Activated CD4-positive, alpha-beta T cell treated with anti-CD3 and anti-CD28 coated beads for 36 hours (primary cell): ENCODE measurements at regions not wholly inside any gene's neighbourhood (a gene's known extent, or its start where the extent isn't known, plus 50 kb on each side); places are given as distances from the start of the nearest gene placed in this dataset.

Source experiments
- ATAC-seq: fragments of 200-7000 bp; cut with Tn5 transposase; one replicate; pipeline ENCODE4 v1.10.0; 2021; ENCODE audit warnings: mild to moderate bottlenecking, moderate library complexity
- CTCF ChIA-PET: fragments of 350-600 bp; sonication (Branson Sonifier 250); formaldehyde crosslinking; loops from one replicate; lab custom pipeline; 2021; ENCODE audit warnings: antibody characterized with exemption; lab: Charles Lee
- POLR2A ChIA-PET: fragments of 350-600 bp; sonication (Branson Sonifier 250); formaldehyde crosslinking; loops from one replicate; lab custom pipeline; 2021; ENCODE audit warnings: antibody characterized with exemption, inconsistent platforms; lab: Charles Lee
- DNase-seq: peaks from one replicate; pipeline ENCODE4 v3.0.0-alpha.2; 2020
- H3K27ac Mint-ChIP-seq: one replicate; pipeline ENCODE4 v1.8.0; 2021; ENCODE audit warnings: mixed read lengths
- H3K27me3 Mint-ChIP-seq: one replicate; pipeline ENCODE4 v1.8.0; 2021; ENCODE audit warnings: mixed read lengths
- H3K36me3 Mint-ChIP-seq: one replicate; pipeline ENCODE4 v1.8.0; 2021; ENCODE audit warnings: low read depth, mixed read lengths
- H3K4me1 Mint-ChIP-seq: one replicate; pipeline ENCODE4 v1.8.0; 2021; ENCODE audit warnings: mixed read lengths
- H3K4me3 Mint-ChIP-seq: one replicate; pipeline ENCODE4 v1.8.0; 2021; ENCODE audit warnings: mild to moderate bottlenecking, moderate library complexity, mixed read lengths
- H3K9me3 Mint-ChIP-seq: one replicate; pipeline ENCODE4 v1.8.0; 2021; ENCODE audit warnings: low read depth, mixed read lengths
- intact Hi-C, 2 experiments: fragments of 100-400 bp; cut with DNase I in 1 of 2; cut with micrococcal nuclease in 1 of 2; formaldehyde crosslinking; loops; one replicate each; pipeline versions ENCODE4 v1.14.2 to v1.15.1; 2022 to 2024; cut with DNase I, micrococcal nuclease

- CTCF ChIA-PET: no interaction called here
- POLR2A ChIA-PET: no interaction called here
- no peak for ATAC-seq
- H3K27me3 Mint-ChIP-seq: no peaks in the 10 kb centered on the region
- no peak overlapping the region for H3K27ac Mint-ChIP-seq
- no peaks in the 10 kb centered on the region for H3K4me1 Mint-ChIP-seq
- peaks cover under 1% of the 10 kb centered on the region for H3K9me3 Mint-ChIP-seq
- no peak for DNase-seq
- H3K4me3 Mint-ChIP-seq: no peak overlapping the region
- H3K36me3 Mint-ChIP-seq: no peaks in the 10 kb centered on the region
- intact Hi-C loops: no loop called here
Observed at GRCh38 chrX:34716302-34716701, 59.2 kb upstream of the TMEM47 start.

DNA sequence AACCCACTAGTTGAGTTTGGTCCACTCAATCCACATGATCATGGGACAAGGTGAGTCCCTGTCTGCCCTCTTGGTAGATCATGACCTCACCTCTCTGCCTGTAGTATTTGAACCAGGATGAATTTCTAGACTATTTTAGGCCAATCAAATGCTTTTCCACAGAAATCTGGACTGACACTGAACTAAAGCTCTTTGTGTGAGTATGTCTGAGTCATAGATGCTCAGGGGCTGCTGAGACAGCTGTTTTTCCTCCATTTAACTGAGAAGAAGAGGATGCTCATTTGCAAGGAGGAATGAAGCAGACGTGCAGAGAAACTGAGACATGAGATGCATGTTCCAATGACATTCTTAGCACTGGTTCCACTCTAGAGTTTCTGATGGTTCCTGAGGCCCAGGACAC is 77.3 kb upstream of the TMEM47 start:
- POLR2A ChIA-PET: no interaction called here
- no peak overlapping the region for H3K4me3 Mint-ChIP-seq

DNA sequence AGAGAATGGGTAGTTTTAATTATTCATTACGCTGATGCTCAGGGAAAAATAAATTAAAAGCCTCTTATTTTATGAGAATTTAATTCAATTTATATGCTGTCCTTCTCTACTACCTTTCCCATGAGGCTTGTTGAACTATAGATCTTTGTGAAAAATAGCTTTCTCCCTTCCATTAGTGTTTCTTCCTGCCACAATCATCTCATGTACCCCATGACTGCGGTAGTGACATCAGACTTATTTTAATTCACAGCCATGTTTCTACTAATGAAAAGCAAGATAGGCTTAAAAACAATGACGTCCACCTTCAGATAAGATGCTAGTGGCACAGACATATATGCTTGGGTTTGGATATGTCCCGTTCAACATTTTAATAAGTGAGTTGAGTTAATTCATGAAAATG is 87.4 kb upstream of the TMEM47 start:
- no peaks in the 10 kb centered on the region for H3K36me3 Mint-ChIP-seq

More for the DNA sequence above, 77.3 kb upstream of the TMEM47 start:
- no peaks in the 10 kb centered on the region for H3K27me3 Mint-ChIP-seq
- ATAC-seq (no peak), DNase-seq (no peak)
- intact Hi-C loops: no loop called here
- CTCF ChIA-PET: no interaction called here
- H3K36me3 Mint-ChIP-seq: no peaks in the 10 kb centered on the region
- no peaks in the 10 kb centered on the region for H3K4me1 Mint-ChIP-seq
- no peak overlapping the region for H3K27ac Mint-ChIP-seq
- H3K9me3 Mint-ChIP-seq: no peaks in the 10 kb centered on the region

DNA sequence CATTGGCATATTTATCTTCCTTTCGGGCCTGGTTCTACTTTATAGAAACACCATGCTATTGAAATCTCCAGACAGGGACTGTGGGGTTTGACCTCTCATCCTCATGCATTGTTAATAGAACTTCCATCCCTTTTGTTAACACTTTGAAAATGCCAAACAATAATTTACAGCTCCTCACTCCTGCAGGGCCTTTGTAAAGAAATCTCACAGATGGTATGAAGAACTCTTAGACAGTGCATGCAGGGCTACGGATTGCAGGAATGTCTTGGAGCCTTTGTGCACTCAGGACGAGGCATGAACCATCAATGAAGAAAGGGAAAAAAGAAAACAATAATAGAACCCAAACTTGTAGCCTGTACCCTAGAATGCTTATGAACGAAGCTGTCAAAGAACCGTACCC is 92.8 kb upstream of the TMEM47 start:
- Mint-ChIP-seq H3K36me3 (no peaks in the 10 kb centered on the region), H3K4me1 (no peaks in the 10 kb centered on the region), H3K27ac (no peak overlapping the region), H3K4me3 (no peak overlapping the region), H3K9me3 (peaks cover 2% of the 10 kb centered on the region), H3K27me3 (no peaks in the 10 kb centered on the region)
- DNase-seq (no peak), ATAC-seq (no peak)
- ChIA-PET POLR2A (no interaction called here), CTCF (no interaction called here)
- intact Hi-C loops: loop anchor here in 1 of 2 experiments (5.0 kb wide), 1 partner anchor 417 kb away; no protein-coding TSS in a partner anchor

More for the DNA sequence above, 87.4 kb upstream of the TMEM47 start:
- POLR2A ChIA-PET: no interaction called here
- Mint-ChIP-seq H3K4me3 (no peak overlapping the region), H3K9me3 (peaks cover 2% of the 10 kb centered on the region), H3K27ac (no peak overlapping the region), H3K27me3 (no peaks in the 10 kb centered on the region), H3K4me1 (no peaks in the 10 kb centered on the region)
- DNase-seq (no peak), ATAC-seq (no peak)
- intact Hi-C loops: no loop called here
- CTCF ChIA-PET: no interaction called here

DNA sequence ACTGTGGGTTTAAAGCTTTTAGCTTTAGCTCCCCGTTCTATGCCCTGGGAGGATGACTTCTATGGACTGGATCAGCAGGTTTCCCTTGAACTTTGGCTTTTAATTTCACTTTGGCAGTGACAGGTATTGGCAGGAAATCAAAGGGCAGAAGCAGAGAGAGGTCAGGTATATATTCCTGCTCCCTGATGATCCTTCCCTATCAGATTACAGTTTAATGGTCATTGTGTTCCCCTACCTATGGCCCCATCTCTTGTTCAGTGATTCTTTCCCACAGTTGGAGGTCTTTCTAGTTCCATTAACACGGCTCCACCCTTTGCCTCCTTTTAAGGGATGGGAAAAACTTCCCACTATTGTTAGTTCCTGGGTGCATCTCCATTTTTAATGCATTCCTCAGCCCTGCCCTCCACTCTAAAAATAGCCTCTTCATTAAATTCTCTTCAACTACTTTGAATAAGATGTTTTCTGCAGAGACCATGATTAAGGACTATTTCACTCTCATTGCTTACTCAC is 107.8 kb upstream of the TMEM47 start:
- CTCF ChIA-PET: no interaction called here
- H3K27me3 Mint-ChIP-seq: no peaks in the 10 kb centered on the region
- H3K4me3 Mint-ChIP-seq: no peak overlapping the region
- H3K27ac Mint-ChIP-seq: no peak overlapping the region
- intact Hi-C loops: no loop called here
- no peaks in the 10 kb centered on the region for H3K4me1 Mint-ChIP-seq
- DNase-seq (no peak), ATAC-seq (no peak)
- H3K36me3 Mint-ChIP-seq: no peaks in the 10 kb centered on the region
- H3K9me3 Mint-ChIP-seq: peaks cover 2% of the 10 kb centered on the region
- POLR2A ChIA-PET: no interaction called here

- intact Hi-C loops: no loop called here
- Mint-ChIP-seq H3K36me3 (no peaks in the 10 kb centered on the region), H3K9me3 (peaks cover 2% of the 10 kb centered on the region), H3K4me3 (no peak overlapping the region), H3K27me3 (no peaks in the 10 kb centered on the region), H3K27ac (no peak overlapping the region), H3K4me1 (no peaks in the 10 kb centered on the region)
- POLR2A ChIA-PET: no interaction called here
- ATAC-seq (no peak), DNase-seq (no peak)
- CTCF ChIA-PET: interaction anchor here (1.1 kb wide), 1 partner anchor 11 kb away, joined by 3 read pairs; no protein-coding TSS in a partner anchor
Observed at GRCh38 chrX:34768290-34768689, 111.2 kb upstream of the TMEM47 start.

GRCh38 chrX:34770511-34770910 is 113.4 kb upstream of the TMEM47 start:
- Mint-ChIP-seq H3K36me3 (no peaks in the 10 kb centered on the region), H3K9me3 (peaks cover 2% of the 10 kb centered on the region), H3K27me3 (no peaks in the 10 kb centered on the region), H3K4me3 (no peak overlapping the region), H3K27ac (no peak overlapping the region), H3K4me1 (no peaks in the 10 kb centered on the region)
- ChIA-PET POLR2A (no interaction called here), CTCF (no interaction called here)
- intact Hi-C loops: no loop called here
- no peak for ATAC-seq
- DNase-seq: no peak

DNA sequence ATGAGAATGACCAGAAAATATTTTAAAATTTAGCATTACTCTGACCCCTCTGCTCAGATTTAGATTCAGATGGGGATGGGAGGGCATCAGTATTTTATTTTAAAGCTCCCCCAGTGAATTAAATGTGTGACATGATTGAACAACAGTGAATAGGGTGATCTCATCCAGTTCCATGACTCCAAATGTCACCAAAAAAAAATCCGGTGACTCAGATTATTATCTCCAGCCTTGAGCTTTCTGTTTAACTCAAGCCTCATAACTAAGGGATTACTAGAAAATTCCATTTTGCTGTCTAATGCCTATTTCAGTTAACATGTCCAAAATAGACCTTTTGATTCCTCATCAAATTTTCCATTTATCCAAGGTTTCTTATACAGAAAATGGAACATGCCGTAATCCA is 121.8 kb upstream of the TMEM47 start:
- no peaks in the 10 kb centered on the region for H3K36me3 Mint-ChIP-seq
- POLR2A ChIA-PET: no interaction called here
- H3K4me3 Mint-ChIP-seq: no peak overlapping the region
- H3K4me1 Mint-ChIP-seq: no peaks in the 10 kb centered on the region
- H3K27ac Mint-ChIP-seq: no peak overlapping the region
- intact Hi-C loops: no loop called here
- no peak for ATAC-seq
- CTCF ChIA-PET: interaction anchor here (1.0 kb wide), 1 partner anchor 11 kb away, joined by 3 read pairs; no protein-coding TSS in a partner anchor
- DNase-seq: no peak
- peaks cover 2% of the 10 kb centered on the region for H3K9me3 Mint-ChIP-seq
- no peaks in the 10 kb centered on the region for H3K27me3 Mint-ChIP-seq

- POLR2A ChIA-PET: no interaction called here
- Mint-ChIP-seq H3K36me3 (no peaks in the 10 kb centered on the region), H3K4me1 (no peaks in the 10 kb centered on the region), H3K27me3 (no peaks in the 10 kb centered on the region), H3K27ac (no peak overlapping the region), H3K9me3 (no peaks in the 10 kb centered on the region), H3K4me3 (no peak overlapping the region)
- CTCF ChIA-PET: no interaction called here
- ATAC-seq (no peak), DNase-seq (no peak)
- intact Hi-C loops: no loop called here
Observed at GRCh38 chrX:34790026-34790425, 132.9 kb upstream of the TMEM47 start.

- Mint-ChIP-seq H3K4me3 (no peak overlapping the region), H3K36me3 (no peaks in the 10 kb centered on the region), H3K9me3 (peaks cover 3% of the 10 kb centered on the region), H3K27ac (no peak overlapping the region), H3K27me3 (no peaks in the 10 kb centered on the region), H3K4me1 (no peaks in the 10 kb centered on the region)
- ATAC-seq (no peak), DNase-seq (no peak)
- POLR2A ChIA-PET: no interaction called here
- CTCF ChIA-PET: no interaction called here
- intact Hi-C loops: no loop called here
Observed at GRCh38 chrX:34805951-34806350, 136.6 kb upstream of the FAM47B start.

- Mint-ChIP-seq H3K27me3 (no peaks in the 10 kb centered on the region), H3K9me3 (peaks cover 1% of the 10 kb centered on the region), H3K4me3 (no peak overlapping the region), H3K36me3 (no peaks in the 10 kb centered on the region), H3K4me1 (no peaks in the 10 kb centered on the region), H3K27ac (no peak overlapping the region)
- ChIA-PET CTCF (no interaction called here), POLR2A (no interaction called here)
- ATAC-seq (no peak), DNase-seq (no peak)
- intact Hi-C loops: no loop called here
Observed at GRCh38 chrX:34809096-34809495, 133.5 kb upstream of the FAM47B start.

DNA sequence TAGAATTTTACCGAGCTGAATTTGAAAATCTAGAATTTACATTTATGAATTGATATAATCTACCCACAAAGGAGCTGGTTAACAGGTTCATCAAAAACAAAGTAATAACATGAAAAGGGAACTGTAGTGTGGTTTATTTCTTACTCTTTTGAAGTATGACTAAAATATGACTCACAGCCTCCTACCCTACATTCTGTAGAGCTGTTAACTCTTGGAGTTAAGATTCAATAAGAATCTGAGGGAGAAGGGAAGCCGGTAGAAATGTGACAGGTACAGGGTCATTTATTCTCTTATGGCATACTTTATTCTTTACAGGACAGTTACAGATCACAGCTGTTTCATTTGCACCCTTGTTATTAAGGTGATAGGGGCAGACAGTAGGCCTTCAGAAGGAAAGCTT is 132.2 kb upstream of the FAM47B start:
- POLR2A ChIA-PET: no interaction called here
- CTCF ChIA-PET: no interaction called here
- DNase-seq (no peak), ATAC-seq (peak; percentile 42)
- intact Hi-C loops: no loop called here
- no peaks in the 10 kb centered on the region for H3K4me1 Mint-ChIP-seq
- H3K4me3 Mint-ChIP-seq: no peak overlapping the region
- peaks cover 1% of the 10 kb centered on the region for H3K9me3 Mint-ChIP-seq
- no peaks in the 10 kb centered on the region for H3K36me3 Mint-ChIP-seq
- H3K27me3 Mint-ChIP-seq: no peaks in the 10 kb centered on the region
- H3K27ac Mint-ChIP-seq: no peak overlapping the region

GRCh38 chrX:34810916-34811315 is 131.7 kb upstream of the FAM47B start:
- POLR2A ChIA-PET: no interaction called here

More at GRCh38 chrX:34810916-34811315, 131.7 kb upstream of the FAM47B start:
- H3K36me3 Mint-ChIP-seq: no peaks in the 10 kb centered on the region
- DNase-seq: no peak
- intact Hi-C loops: no loop called here
- H3K27ac Mint-ChIP-seq: no peak overlapping the region
- no peaks in the 10 kb centered on the region for H3K27me3 Mint-ChIP-seq
- H3K9me3 Mint-ChIP-seq: peaks cover 1% of the 10 kb centered on the region
- no peak for ATAC-seq
- H3K4me3 Mint-ChIP-seq: no peak overlapping the region
- CTCF ChIA-PET: no interaction called here
- no peaks in the 10 kb centered on the region for H3K4me1 Mint-ChIP-seq
